ENCODE measurements at regions not wholly inside any gene's neighbourhood (a gene's known extent, or its start where the extent isn't known, plus 50 kb on each side); places are given as distances from the start of the nearest gene placed in this dataset.

DNA sequence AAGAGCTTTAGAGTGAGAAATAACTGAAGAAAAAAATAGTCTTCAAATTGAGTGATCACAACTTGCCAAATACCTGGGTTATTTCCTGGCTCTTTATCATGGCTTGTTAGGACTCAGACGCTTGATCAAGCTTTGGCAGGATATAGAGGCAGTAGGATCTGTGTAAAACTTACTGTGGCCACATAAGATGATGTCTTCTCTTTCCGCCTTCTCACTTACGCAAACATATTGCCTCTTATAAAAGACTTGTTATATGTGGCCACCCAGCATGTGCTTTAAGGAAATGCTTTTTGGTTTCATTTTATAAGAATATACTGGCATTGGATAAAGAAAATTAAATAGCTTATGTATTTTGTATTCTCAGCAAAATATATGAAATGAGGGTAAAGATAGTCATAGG is 101.8 kb upstream of the AKIRIN2 start:
- DNase-seq (ENCODE audit: low spot score) = no peak

GRCh38 chr6:87799651-87800050 is 97.6 kb upstream of the AKIRIN2 start:
- DNase-seq (ENCODE audit: low spot score) = no peak

GRCh38 chr6:87798393-87799278 is 96.6 kb upstream of the AKIRIN2 start:
- no peak for DNase-seq (ENCODE audit: low spot score)

- no peak for DNase-seq (ENCODE audit: low spot score)
Observed at GRCh38 chr6:87794922-87795885, 93.2 kb upstream of the AKIRIN2 start.

DNA sequence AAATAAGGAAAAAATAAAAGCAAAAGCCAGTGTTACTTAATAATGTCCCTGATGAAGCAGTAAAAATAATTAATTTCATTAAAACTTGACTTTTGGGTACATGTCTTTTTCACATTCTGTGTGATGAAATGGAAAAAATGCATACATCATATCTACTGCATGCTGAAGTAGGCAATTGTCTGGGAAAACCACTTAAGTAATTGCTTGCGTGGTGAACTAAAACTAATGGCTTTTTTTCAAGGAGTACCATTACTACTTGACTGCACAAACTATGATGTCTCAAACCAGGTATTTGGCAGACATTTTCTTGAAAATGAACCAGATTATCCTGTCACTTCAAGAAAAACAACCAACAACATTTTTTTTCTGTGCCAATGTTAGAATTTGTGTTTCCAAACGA is 91.3 kb upstream of the AKIRIN2 start:
- no peak for DNase-seq (ENCODE audit: low spot score)

- DNase-seq (ENCODE audit: low spot score) = no peak
Observed at GRCh38 chr6:87791982-87792381, 89.9 kb upstream of the AKIRIN2 start.

DNA sequence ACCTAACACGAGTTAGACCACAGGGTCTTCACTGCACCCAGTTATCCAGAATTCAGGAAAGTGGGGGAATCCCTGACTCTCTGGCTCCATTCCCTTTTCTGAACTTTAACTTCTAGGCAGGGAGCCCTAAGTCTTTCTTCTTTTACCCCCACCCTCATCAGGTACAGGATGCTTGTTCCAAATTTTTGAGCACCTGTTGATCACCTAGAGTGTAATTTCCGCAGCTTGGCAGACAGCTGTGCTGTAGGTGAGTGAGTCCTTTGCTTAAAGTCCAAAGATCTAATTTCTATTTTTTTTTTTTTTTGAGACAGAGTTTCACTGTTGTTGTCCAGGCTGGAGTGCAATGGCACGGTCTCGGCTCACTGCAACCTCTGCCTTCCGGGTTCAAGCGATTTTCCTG is 89.5 kb upstream of the AKIRIN2 start:
- no peak for DNase-seq (ENCODE audit: low spot score)

GRCh38 chr6:87791029-87791428 is 89.0 kb upstream of the AKIRIN2 start:
- no peak for DNase-seq (ENCODE audit: low spot score)

DNA sequence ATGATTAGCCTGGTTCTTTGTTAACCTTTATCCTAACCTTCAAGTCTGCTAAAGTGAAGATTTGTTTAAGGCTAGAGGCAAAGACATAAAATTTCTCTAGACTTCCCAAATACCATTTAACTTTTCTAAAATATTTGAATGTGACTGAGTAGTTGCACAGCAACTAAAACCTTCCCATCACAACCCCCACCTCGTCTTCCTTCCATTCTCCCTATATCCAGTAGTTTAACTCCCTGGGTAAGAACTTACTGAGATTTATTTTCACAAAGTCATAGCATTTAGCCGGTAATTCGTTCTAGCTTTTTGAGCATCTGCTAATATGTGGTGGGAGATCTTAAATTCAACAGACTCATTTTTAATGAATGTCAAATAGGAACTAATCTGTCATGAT is 87.9 kb upstream of the AKIRIN2 start:
- no peak for DNase-seq (ENCODE audit: low spot score)

- DNase-seq (ENCODE audit: low spot score) = peak; percentile 77
Observed at GRCh38 chr6:87789198-87789899, 87.3 kb upstream of the AKIRIN2 start.

DNA sequence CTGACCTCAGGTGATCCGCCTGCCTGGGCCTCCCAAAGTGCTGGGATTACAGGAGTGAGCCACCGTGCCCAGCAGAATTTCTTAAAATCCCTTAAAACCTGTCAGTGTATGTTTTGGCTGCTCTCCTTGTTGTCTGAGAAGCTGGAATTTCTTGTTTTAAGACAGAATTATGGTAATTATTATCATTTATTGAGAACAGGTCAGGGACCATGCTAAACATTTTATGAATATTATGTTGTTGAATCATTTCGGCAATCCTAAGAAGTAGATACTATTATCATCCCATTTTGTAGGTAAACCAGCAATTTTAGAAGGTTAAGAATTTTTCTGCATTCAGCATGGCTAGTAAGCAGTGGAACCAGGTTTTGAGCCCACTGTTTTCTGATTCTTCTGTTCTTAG is 86.1 kb upstream of the AKIRIN2 start:
- no peak for DNase-seq (ENCODE audit: low spot score)

- DNase-seq (ENCODE audit: low spot score) = no peak
Observed at GRCh38 chr6:87785229-87785862, 83.3 kb upstream of the AKIRIN2 start.

DNA sequence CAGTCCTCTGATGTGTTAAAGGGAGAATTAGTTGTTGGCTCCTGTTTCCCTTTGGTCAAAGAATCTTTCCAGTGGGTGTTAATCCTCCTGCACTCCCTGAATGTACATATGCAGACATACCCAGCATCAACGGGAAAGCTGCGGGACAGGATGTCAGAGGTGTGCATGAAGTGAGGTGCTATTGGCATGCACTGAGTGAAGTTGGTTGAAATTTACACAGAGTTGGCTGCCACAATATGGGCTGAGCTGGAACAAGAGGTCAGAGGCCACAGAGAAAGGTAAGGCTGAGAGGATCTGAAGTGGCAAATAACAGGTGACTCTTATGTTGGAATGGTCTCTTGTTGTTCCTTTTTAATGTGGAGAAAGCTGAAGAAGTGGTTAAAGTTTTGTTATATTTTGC is 82.7 kb upstream of the AKIRIN2 start:
- DNase-seq (ENCODE audit: low spot score) = no peak

DNA sequence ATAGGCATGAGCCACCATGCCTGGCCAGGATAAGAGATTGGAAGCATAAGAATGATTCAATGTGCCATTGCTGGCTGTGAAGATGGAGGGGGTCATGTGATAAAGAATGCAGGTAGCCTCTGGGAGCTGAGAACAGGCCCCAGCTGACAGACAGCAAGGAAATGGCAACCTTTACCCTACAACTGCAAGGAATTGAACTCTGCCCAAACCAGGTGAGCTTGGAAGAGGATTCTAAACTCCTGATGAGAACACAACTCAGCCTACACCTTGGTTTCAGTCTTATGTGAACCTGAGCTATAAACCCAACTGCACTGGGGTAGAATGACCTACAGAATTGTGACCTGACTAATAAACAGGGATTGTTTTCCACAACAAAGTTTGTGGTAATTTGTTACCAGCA is 82.0 kb upstream of the AKIRIN2 start:
- DNase-seq (ENCODE audit: low spot score) = no peak

GRCh38 chr6:87779542-87779941 is 77.5 kb upstream of the AKIRIN2 start:
- DNase-seq (ENCODE audit: low spot score) = no peak

DNA sequence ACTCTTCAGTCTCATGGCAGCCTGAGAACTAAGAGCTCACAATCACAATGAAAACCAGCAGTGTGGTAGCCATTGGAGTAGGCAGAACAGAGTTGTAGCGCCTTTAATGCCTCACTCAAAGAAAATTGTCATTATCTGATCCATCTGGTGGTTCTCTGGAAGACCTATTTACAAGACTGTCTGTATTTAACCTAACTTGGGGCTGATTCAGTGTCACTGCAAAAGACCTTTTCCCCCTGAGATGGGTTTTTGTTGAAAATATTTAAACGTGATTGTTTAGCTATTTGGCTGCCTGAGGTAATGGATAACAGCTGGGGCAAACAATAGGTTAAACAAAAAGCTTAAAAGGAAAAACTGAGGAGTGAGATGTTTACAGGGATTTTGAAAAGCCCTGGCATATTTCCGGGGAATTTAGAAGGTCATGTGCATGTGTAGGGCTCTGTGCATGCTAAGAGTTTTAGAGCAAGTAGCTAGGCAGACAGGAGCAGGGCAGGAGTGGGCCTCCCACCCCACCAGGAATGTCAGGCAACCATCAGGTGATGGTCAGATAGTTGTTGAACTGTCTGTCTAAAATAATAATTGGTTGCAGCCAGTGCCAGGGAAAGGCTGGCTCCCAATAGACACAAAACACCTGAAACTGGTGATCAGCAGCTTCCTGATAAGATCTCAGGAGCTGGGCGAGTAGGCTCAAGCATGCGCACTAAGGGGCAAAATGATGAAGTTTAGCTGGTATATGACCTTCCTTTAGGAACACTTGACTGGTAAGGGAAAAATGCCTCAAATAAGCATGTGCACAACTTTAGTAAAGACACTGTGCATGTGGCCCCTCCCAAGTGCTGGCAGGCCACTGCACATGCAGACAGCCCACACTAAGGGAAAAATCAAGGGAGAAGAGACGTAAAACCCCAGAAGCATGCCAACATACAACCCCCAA is 70.8 kb upstream of the AKIRIN2 start:
- DNase-seq (ENCODE audit: low spot score) = no peak

GRCh38 chr6:87767478-87767877 is 65.4 kb upstream of the AKIRIN2 start:
- no peak for DNase-seq (ENCODE audit: low spot score)

GRCh38 chr6:87766211-87766610 is 64.2 kb upstream of the AKIRIN2 start:
- no peak for DNase-seq (ENCODE audit: low spot score)

GRCh38 chr6:87763901-87764300 is 61.9 kb upstream of the AKIRIN2 start:
- DNase-seq (ENCODE audit: low spot score) = no peak

DNA sequence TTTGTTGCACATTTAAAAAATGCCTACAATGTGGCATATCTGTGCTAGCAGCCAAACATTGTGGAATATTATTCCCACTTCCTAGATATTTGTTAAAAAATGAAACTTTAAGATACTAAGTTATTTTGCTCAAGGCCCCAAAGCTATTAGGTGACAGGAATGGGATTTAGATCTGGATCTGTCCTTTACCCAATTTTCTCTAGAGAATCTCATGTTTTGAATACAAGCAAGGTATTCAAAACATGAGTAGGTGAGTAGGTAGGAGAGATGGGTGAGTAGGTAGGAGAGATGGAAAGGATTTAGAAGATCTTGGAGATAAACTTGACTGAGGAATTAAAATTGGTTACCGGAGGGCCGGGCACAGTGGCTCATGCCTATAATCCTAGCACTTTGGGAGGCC is 61.2 kb upstream of the AKIRIN2 start:
- no peak for DNase-seq (ENCODE audit: low spot score)

- DNase-seq (ENCODE audit: low spot score) = no peak
Observed at GRCh38 chr6:87762116-87762515, 60.1 kb upstream of the AKIRIN2 start.

All from AG20443 (cell line).